Activated naive CD8-positive, alpha-beta T cell treated with anti-CD3 and anti-CD28 coated beads, Interleukin-2, amount 10 ng/mL, durations not matched to agents 7 days and 5 days (primary cell): ENCODE measurements at regions not wholly inside any gene's neighbourhood (a gene's known extent, or its start where the extent isn't known, plus 50 kb on each side); places are given as distances from the start of the nearest gene placed in this dataset.

Experiments
- ATAC-seq: fragments of 150-1000 bp; cut with Tn5 transposase; one replicate; pipeline ENCODE4 v1.10.0; 2021; ENCODE audit warnings: low read depth, moderate library complexity
- POLR2A ChIA-PET: fragments of 350-600 bp; sonication (Branson Sonifier 250); formaldehyde crosslinking; loops from one replicate; lab custom pipeline; 2021; ENCODE audit warnings: antibody characterized with exemption; lab: Charles Lee
- DNase-seq: peaks from one replicate; pipeline ENCODE4 v3.0.0; 2021
- H3K27ac Mint-ChIP-seq: one replicate; pipeline ENCODE4 v1.8.0; 2022; ENCODE audit warnings: mild to moderate bottlenecking, mixed read lengths
- H3K27me3 Mint-ChIP-seq: one replicate; pipeline ENCODE4 v1.8.0; 2022; ENCODE audit warnings: mild to moderate bottlenecking, moderate library complexity, mixed read lengths
- H3K36me3 Mint-ChIP-seq: one replicate; pipeline ENCODE4 v1.8.0; 2021; ENCODE audit warnings: mild to moderate bottlenecking, mixed read lengths
- H3K4me1 Mint-ChIP-seq: one replicate; pipeline ENCODE4 v1.8.0; 2021; ENCODE audit warnings: mixed read lengths
- H3K4me3 Mint-ChIP-seq: one replicate; pipeline ENCODE4 v1.8.0; 2022; ENCODE audit warnings: mild to moderate bottlenecking, moderate library complexity, mixed read lengths
- H3K9me3 Mint-ChIP-seq: one replicate; pipeline ENCODE4 v1.8.0; 2021; ENCODE audit warnings: mixed read lengths

DNA sequence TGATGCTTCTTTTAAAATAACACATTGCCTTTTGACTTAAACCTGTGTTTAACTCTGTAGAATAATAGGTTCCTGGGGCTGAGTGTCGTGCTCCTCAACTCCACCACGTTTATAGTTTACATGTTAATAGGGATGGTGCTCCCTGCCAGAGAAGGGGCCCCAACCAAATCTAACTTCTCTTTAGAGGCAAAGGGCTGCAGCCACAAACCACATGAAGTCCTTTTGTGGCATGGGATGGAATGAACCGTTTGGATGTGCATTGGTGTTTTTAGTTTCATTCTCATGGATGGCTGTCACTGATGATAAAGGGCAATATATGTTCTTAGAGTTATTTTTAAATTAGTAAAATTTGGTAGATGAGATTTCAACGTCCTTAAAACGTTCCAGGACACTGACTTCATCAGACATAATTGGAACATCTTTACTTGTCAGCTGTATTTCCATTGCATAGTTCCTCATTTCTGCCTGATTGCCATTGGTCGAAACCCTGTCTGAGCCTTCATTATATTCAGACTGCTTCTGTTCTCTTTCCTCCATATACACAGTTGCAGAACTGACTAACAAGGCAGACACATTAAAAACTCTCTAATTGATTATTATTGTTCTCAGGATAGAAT is 60.4 kb upstream of the HPF1 start:
- POLR2A ChIA-PET: no interaction called here
- H3K4me1 Mint-ChIP-seq: peaks cover 1% of the 10 kb centered on the region
- ATAC-seq (no peak), DNase-seq (no peak)
- H3K9me3 Mint-ChIP-seq: no peaks in the 10 kb centered on the region
- no peak overlapping the region for H3K27ac Mint-ChIP-seq
- peaks cover 11% of the 10 kb centered on the region for H3K27me3 Mint-ChIP-seq
- H3K36me3 Mint-ChIP-seq: no peaks in the 10 kb centered on the region
- no peak overlapping the region for H3K4me3 Mint-ChIP-seq

DNA sequence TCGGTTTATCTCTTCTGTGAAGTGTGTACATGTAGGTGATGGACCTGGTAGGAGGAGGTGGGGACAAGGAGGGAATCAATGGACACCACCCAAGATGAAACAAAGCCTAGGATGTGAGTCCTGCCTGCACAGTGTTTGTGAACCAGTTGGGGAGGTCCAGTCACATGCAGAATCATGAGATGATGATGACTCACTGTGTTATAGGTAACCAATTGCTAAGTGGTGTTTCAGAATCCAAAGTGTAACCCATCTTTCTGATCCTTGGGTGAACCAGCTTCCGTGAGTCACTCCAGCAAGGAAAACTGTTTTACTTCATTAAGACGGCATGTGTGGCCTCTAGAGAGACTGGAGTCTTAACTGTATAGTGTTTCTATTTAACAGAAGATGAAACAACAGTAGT is 57.9 kb upstream of the HPF1 start:
- POLR2A ChIA-PET: no interaction called here
- Mint-ChIP-seq H3K27me3 (peaks cover 11% of the 10 kb centered on the region), H3K9me3 (no peaks in the 10 kb centered on the region), H3K4me3 (no peak overlapping the region), H3K27ac (no peak overlapping the region), H3K36me3 (no peaks in the 10 kb centered on the region), H3K4me1 (peaks cover 1% of the 10 kb centered on the region)
- ATAC-seq (no peak), DNase-seq (no peak)

DNA sequence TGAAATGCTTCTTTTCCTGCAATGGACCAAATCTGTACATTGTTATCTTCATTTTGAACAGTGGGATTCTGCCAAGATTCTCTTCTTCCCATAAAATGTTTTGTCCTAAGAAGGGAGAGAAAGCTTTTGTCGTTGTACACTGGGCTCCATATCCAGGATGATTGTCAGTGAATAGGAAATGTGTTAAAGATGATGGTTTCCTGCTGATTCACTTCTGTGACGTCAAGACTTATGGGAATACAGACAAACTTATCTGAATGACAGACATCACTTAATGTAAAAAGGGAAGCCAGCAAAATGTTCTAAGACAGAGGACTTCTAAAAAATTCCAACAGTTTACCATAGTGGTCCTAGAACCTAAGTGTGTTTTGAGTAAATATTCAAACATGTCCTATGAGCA is 53.7 kb upstream of the HPF1 start:
- POLR2A ChIA-PET: no interaction called here
- Mint-ChIP-seq H3K4me1 (no peaks in the 10 kb centered on the region), H3K9me3 (no peaks in the 10 kb centered on the region), H3K27me3 (peaks cover 9% of the 10 kb centered on the region), H3K4me3 (no peak overlapping the region), H3K27ac (no peak overlapping the region), H3K36me3 (no peaks in the 10 kb centered on the region)
- ATAC-seq (no peak), DNase-seq (no peak)

DNA sequence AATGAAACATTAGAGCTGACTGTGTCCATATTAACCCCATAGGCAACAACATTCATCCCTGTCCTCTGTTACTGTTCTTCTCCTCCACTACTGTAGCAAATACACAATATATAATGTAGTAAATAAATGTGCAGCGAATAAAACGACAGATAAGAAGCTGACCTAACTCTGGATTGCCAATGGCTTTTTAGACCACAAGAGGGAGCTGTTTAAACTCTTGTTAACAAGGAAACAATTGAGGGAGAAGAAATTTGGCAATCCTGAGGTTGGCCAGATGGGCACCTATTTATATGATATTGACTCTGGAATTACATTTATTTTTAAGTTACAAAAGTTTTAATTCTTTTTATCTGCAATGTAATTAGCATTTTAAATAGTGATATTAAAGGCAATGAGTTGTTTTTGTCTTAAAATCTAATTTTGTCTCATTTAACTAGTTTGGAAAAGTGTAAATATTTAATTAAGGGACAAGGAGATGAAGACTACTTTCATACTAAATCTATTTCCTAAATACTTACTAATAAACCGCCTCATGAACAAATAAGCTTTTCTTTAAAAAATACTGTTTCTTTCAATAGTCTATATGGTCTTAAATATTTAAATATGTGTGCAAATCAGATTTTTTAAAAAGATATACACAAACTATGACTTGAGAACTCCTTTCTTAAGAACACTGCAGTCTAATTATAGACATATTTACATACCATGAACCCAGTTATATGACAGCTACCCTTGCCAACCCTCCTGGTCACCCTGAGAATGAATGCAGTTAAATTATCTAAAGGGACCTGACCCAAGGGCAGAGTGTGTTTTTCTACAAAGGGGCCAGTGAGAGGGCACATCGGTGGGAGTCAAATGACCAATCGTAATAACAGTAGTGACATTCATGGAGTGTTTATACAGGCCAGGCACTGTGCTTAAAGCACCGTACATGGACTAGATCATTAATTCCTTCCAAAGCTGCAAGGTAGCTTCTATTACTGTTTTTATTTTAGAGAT is 52.9 kb upstream of the HPF1 start:
- POLR2A ChIA-PET: no interaction called here
- Mint-ChIP-seq H3K27me3 (peaks cover 3% of the 10 kb centered on the region), H3K4me3 (no peak overlapping the region), H3K36me3 (no peaks in the 10 kb centered on the region), H3K4me1 (no peaks in the 10 kb centered on the region), H3K27ac (no peak overlapping the region), H3K9me3 (no peaks in the 10 kb centered on the region)
- DNase-seq: no peak
- no peak for ATAC-seq

DNA sequence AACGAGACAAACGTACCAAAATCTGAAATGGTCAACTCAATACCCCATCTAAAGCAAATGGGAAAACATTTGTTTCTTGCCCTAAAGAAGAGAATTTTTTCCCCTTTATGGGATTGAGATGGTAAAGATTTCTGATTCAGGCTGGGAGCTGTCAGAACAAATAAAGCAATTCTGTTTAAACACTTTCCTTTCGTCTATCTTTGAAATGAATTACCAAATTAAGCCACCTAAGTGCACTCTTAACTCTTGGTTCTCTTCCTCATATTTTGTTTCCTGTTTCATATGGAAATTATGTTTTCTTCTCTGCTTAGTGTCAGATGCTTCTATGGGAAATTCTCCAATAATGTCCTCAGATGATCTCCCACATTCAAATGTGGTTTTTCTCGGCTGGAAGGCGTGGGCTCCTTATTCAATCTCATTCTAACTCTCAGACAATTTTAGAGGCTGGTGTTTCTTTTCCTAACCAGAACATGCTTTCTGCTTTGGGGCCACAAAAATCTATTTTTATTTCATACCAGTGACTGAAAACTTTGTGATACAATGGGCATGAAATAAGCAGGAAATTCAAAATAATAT is 50.3 kb upstream of the HPF1 start:
- Mint-ChIP-seq H3K27ac (no peak overlapping the region), H3K9me3 (no peaks in the 10 kb centered on the region), H3K4me3 (no peak overlapping the region), H3K4me1 (no peaks in the 10 kb centered on the region), H3K27me3 (peaks cover 4% of the 10 kb centered on the region), H3K36me3 (no peaks in the 10 kb centered on the region)
- ATAC-seq (no peak), DNase-seq (no peak)
- POLR2A ChIA-PET: no interaction called here
